GM23338 (cell line): ENCODE measurements at regions not wholly inside any gene's neighbourhood (a gene's known extent, or its start where the extent isn't known, plus 50 kb on each side); places are given as distances from the start of the nearest gene placed in this dataset.

Experiments
- CREB1 ChIP-seq: fragments of 250-450 bp; sonication (Bioruptor Pico); IDR thresholded peaks from 2 replicates; pipeline ENCODE4 v1.5.0; 2020; ENCODE audit warnings: low read depth, mild to moderate bottlenecking, moderate library complexity
- CTCF ChIP-seq, 2 experiments: fragments of 200-600 bp in 1 of 2; sonication (generic) in 1 of 2; conservative IDR thresholded peaks; 2 replicates each; pipeline versions ENCODE4 v1.5.1 to v1.6.1; 2016 to 2017; ENCODE audit warnings: antibody characterized with exemption in 2 of 2, low read depth in 2 of 2, mild to moderate bottlenecking in 2 of 2, moderate library complexity in 1 of 2
- EZH2 ChIP-seq: fragments of 200-600 bp; sonication (generic); IDR thresholded peaks from one replicate; pipeline ENCODE4 v1.8.0; 2017; ENCODE audit warnings: antibody characterized with exemption, mild to moderate bottlenecking, low read depth; ENCODE audit not compliant: unreplicated experiment
- EZH2phosphoT487 ChIP-seq: fragments of 200-600 bp; sonication (generic); IDR thresholded peaks from one replicate; pipeline ENCODE4 v1.8.1; 2018; ENCODE audit warnings: antibody characterized with exemption; ENCODE audit not compliant: unreplicated experiment
- NANOG ChIP-seq: IDR thresholded peaks from 2 replicates; pipeline ENCODE4 v1.6.1; 2016; ENCODE audit warnings: antibody characterized with exemption, borderline replicate concordance
- POLR2AphosphoS5 ChIP-seq: IDR thresholded peaks from 2 replicates; pipeline ENCODE4 v1.6.1; 2016; ENCODE audit warnings: antibody characterized with exemption, low read depth
- REST ChIP-seq: IDR thresholded peaks from one replicate; pipeline ENCODE4 v1.6.1; 2018; ENCODE audit warnings: antibody characterized with exemption; ENCODE audit not compliant: unreplicated experiment
- STAT1 ChIP-seq: IDR thresholded peaks from one replicate; pipeline ENCODE4 v1.6.1; 2016; ENCODE audit warnings: antibody characterized with exemption; ENCODE audit not compliant: unreplicated experiment

- TF ChIP-seq CREB1 (CRISPR knock-in tag): no peak
- no peak for TF ChIP-seq CTCF (conservative IDR thresholded peaks at IDR 0.05; ENCODE audit: low read depth in 2 of 2)
- no peak for TF ChIP-seq REST
- TF ChIP-seq EZH2phosphoT487: no peak
- no peak for TF ChIP-seq POLR2AphosphoS5
- TF ChIP-seq NANOG: no peak
- no peak for TF ChIP-seq EZH2
- no peak for TF ChIP-seq STAT1
Measured at GRCh38 chr10:129120441-129120840, 346.6 kb upstream of the MGMT start.
